ENCODE measurements at regions not wholly inside any gene's neighbourhood (a gene's known extent, or its start where the extent isn't known, plus 50 kb on each side); places are given as distances from the start of the nearest gene placed in this dataset.
"Not testable (repeated sequence)": the region's sequence is repeated elsewhere in the genome, so short reads cannot be mapped to it uniquely, and the experiment has no call there.

- TF ChIP-seq, protein P1, sequence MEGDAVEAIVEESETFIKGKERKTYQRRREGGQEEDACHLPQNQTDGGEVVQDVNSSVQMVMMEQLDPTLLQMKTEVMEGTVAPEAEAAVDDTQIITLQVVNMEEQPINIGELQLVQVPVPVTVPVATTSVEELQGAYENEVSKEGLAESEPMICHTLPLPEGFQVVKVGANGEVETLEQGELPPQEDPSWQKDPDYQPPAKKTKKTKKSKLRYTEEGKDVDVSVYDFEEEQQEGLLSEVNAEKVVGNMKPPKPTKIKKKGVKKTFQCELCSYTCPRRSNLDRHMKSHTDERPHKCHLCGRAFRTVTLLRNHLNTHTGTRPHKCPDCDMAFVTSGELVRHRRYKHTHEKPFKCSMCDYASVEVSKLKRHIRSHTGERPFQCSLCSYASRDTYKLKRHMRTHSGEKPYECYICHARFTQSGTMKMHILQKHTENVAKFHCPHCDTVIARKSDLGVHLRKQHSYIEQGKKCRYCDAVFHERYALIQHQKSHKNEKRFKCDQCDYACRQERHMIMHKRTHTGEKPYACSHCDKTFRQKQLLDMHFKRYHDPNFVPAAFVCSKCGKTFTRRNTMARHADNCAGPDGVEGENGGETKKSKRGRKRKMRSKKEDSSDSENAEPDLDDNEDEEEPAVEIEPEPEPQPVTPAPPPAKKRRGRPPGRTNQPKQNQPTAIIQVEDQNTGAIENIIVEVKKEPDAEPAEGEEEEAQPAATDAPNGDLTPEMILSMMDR (IDR thresholded peaks at IDR 0.05; ENCODE audit: low read depth, low read length) = not testable (repeated sequence)
- not testable (repeated sequence) for TF ChIP-seq POLR2A (IDR thresholded peaks at IDR 0.05; ENCODE audit: extremely low read depth, insufficient read length); MYC (IDR thresholded peaks at IDR 0.05; ENCODE audit: low read depth, low read length); MAX (IDR thresholded peaks at IDR 0.05; ENCODE audit: low read depth, low read length)
Observed at GRCh38 chr2:91587098-91587497, 2895.6 kb downstream of the RPIA start.

All from NB4 (cell line).